Stimulated activated CD4-positive, alpha-beta T cell treated with anti-CD3 and anti-CD28 coated beads, Interleukin-4, amount 100 ng/mL, for 24 hours (primary cell): ENCODE measurements at regions not wholly inside any gene's neighbourhood (a gene's known extent, or its start where the extent isn't known, plus 50 kb on each side); places are given as distances from the start of the nearest gene placed in this dataset.

ENCODE experiments used
- DNase-seq: peaks from one replicate; pipeline ENCODE4 v3.0.0-alpha.2; 2020

DNA sequence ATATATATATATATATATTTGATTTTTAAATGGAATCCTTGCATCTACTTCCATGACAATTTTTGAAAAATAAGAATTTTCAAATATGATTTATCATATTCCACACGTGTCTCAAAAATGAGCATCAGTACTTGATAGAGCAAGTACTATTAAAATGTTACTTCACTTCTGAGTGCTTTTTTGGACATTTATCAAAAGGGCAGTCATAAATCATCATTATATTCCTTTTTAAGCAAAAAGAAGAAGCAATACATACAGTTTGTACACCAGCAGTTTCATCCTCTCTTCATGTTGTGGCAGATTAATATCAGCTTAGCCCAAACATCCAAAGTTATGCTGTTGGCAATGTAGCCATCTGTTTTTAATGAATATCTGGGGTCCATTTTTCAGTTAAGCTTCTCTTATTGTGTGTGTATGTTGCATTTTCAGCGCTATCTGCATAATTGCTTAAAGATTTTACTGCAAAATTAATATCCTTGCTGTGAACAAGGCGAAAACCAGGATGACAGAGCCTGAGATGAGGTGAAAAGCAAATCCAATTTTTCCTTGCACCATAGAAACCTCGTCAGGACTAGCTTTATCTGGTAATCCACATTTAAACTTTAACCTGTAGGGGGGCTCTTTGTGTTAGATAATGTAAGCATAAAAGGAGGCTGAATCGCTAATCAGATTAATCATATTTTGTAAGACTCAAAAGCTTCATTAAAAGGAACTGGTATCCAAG, 604.9 kb upstream of the AGTR1 start:
- no peak for DNase-seq

DNA sequence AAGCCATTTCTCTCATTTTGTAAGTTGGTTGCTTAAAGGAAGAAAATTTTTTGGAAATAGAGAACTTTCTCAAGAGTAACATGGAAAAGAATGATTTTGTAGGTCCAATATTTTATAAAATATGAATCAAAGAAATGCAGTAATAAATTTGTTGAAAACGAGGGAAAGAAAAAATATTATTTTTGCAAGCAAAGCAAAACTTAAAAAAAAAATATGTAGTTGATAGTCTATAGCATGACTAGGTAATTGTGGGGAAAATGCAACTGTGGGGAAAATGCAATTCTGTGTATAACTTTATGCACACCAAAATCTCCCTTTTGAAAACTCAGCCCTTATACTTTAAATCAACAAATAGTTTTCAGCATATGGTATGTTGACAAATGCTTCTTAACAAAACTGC, 604.0 kb upstream of the AGTR1 start:
- no peak for DNase-seq

- no peak for DNase-seq
Measured at GRCh38 chr3:148095962-148096361, 601.7 kb upstream of the AGTR1 start.

GRCh38 chr3:148100476-148100875, 597.2 kb upstream of the AGTR1 start:
- DNase-seq: no peak

DNA sequence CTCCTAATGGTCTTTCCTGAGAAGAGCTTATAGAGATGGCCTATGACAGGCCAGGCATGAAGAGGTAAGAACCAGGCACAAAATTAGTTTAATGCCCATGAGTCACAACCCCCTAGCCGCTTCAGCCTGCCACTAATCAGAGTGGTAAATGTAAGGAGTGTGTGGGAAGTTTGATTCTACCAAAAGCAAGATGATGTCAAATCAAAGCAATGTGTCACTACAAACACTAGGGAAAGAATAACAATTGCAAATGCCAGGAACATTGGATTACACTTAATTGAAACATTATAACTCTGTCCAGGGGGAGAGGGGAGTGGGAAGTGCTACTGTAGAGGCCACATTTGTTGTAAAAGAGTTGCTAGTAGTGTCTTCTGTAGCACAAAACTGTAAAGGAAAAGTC, 596.6 kb upstream of the AGTR1 start:
- DNase-seq: no peak

DNA sequence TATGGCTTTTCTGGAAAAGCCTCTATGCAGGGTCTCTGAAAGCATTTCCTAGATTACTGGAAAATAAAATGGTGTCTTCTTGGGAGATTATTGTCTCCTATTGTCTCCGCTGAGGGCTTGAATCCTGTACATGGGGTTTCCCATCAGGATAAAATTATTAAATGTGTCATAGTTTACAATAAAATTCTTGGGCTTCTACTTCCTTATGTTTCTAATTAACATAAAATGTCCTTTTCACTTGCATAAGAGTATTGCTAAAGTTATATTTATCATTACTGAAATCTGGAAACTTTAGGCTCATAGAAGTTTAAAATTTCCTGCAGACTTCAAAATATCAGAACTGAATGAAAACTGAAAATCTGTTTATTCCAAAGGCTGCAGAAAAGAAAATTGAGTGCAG, 595.5 kb upstream of the AGTR1 start:
- DNase-seq: no peak

DNA sequence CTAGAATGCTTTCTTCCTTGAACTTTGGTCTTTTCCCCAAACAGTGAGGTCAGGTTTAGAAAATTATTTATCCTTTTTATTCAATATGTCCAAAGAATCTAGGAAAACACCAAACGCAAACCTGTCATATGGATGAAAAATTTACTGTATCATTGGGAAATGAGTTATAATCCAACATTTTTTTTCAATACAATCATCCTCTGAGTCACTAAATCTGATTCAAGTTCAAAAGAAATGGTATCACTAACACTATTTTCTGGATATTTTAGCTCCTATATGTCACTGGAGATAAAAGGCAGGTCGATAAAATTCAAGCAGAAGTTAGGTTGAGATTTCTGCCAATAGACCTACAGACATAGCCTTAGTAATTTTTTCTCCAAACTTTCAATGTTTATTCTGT, 591.6 kb upstream of the AGTR1 start:
- DNase-seq: no peak

DNA sequence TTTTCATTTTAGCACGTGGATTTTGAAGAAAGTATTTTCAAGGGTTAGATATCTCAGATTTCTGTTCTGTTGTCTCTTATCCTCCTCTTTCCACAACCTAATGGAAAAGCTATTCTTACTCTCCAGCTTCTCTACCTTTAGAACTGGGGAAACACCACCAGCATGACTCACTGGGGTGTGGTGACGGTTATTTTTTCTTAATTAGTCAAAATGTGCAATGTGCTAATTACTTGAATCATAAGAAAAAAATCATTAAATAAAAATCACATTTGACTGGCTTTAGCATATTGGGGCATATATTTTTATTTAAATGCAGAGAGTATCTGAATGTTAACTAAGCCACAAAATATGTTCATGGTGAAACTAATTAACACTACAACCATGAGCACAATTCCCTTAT, 570.7 kb upstream of the AGTR1 start:
- DNase-seq: no peak

DNA sequence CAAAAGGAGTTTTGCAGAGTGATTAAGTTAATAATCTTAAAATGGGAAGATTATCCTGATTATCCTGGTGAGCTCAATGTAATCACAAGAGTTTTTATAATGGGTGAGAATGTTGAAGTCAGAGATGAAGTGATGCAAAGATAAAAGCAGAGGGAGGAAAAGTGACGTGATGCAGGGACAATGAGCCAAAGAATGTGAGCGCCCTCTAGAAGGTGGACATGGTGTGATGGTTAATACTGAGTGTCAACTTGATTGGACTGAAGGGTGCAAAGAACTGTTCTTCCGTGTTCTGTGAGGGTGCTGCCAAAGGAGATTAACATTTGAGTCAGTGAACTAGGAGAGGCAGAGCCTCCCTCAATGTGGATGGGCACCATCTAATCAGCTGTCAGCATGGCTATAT, 569.6 kb upstream of the AGTR1 start:
- no peak for DNase-seq

GRCh38 chr3:148131990-148132638, 565.6 kb upstream of the AGTR1 start:
- no peak for DNase-seq

GRCh38 chr3:148136816-148137215, 560.9 kb upstream of the AGTR1 start:
- no peak for DNase-seq

DNA sequence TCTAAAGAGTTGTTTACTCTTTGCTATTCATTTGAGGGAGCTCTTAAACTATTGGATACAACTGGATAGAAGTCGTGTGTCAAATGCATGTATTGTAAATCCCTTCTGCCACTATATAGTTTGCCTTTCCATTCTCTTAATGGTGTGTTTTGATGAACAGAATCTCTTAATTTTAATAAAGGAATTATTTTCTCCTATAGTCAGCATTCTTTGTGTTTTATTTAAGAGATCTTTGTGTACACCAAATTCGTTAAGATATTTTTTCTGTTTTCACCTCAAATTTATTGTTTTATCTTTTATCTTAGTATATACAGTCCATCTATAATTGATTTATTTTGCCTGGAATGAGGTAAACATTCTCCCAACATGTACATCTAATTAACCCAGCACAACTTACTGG, 551.5 kb upstream of the AGTR1 start:
- no peak for DNase-seq

- DNase-seq: no peak
Measured at GRCh38 chr3:148146947-148147826, 550.5 kb upstream of the AGTR1 start.

GRCh38 chr3:148147903-148148302, 549.8 kb upstream of the AGTR1 start:
- no peak for DNase-seq

DNA sequence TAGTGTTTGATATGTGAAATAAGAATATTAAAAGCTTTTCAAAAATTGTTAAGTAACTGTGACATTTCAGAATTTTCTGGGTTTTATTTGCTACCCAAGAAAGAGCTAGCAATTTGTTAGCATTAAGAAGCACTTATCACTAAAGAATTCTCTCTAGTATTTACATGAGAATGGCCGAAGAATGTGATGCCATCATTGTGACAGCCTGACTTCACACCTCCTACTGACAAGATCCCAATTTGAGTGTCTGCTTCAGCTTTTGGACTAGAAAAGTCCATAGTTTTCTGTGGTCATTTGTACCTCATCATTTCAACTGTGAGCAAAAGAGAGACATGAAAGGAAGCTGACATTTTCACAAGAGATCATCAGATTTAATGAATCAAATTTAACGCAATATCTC, 548.1 kb upstream of the AGTR1 start:
- DNase-seq: no peak

GRCh38 chr3:148150141-148150540, 547.6 kb upstream of the AGTR1 start:
- DNase-seq: no peak

DNA sequence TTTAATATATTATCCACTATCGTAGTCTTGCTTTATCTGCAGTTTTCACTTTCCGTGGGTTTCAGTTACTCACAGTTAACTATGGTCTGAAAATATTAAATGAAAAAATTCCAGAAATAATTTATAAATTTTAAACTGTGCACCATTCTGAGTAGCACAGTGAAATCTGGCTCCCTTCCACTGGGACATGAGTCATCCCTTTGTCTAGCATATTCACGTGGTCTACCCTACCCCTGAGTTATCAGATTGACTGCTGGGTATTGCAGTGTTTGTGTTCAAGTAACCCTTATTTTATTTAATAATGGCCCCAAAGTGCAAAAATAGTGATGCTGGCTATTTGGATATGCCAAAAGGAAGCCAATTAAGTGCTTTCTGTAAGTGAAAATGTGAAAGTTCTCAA, 539.5 kb upstream of the AGTR1 start:
- no peak for DNase-seq

DNA sequence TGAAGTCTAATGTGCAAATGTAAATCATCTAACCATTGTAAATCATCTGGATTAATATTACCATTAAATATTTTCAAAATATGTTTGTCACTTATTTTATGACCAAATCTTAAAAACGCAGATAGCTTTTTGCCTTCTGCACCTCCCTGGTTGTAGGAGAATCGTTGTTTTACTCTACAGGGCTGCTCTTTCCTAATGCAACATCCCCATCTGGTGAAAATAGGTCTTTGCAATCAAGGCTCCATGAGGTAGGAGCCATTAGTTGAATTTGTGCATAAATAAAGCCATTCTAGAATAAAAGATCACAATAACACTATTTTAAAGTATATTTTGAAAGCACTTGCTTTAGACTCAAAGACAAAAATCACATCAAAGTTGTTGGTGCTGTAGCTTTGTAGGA, 535.6 kb upstream of the AGTR1 start:
- DNase-seq: no peak

GRCh38 chr3:148168347-148168746, 529.4 kb upstream of the AGTR1 start:
- no peak for DNase-seq

DNA sequence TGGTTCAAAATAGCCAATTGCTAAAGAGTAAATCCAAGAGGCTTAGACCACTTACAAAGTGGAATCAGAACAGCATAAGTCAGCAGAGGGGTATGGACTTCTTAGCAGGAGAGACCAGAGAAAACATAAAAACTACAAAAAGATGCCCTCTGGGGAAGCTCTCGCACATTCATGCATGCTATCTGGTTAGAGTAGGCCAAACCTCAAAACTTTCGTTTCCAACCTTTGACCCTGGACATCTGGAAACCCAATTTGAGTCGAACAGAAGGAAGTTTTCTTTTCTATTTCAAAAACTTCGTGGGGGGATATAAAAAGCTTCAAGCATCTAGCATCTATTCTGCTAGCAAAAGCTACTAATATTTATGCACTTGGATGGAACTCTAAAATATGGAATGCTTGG, 523.9 kb upstream of the AGTR1 start:
- no peak for DNase-seq

- no peak for DNase-seq
Measured at GRCh38 chr3:148175214-148175613, 522.5 kb upstream of the AGTR1 start.

DNA sequence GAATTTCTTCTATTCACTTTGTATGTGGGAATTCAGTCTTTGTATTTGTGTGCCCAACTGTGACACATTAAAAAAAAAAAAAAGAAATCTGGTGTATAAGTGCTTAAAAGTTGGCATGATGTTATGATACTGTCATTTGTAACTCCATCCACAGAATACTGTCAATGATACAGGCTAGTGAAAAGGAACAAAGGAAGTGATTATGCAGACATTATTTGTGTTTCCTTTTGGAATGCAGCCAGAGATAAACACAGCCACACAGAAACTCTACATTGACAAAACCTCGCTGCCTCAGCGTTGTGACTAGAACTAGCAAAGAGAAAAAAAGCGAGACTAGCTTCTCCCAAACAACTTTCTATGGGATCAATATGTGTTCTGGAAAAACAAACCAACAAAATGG, 519.2 kb upstream of the AGTR1 start:
- DNase-seq: no peak

DNA sequence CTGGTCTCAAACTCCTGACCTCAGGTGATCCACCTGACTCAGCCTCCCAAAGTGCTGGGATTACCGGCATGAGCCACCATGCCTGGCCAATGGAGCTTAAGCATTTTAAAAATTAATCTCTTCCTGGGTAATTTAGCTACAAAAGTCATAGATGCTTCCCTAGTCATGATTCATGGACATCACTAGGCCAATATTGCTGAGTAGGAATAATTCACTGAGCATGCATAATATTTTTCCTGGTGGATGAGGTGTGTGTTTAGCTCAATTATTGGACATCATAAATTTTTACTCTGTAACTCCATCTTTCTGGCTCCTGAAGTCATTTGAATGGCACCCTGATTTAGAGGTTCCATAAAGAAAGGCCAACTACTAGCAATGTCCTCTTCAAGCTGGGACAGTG, 512.9 kb upstream of the AGTR1 start:
- no peak for DNase-seq

DNA sequence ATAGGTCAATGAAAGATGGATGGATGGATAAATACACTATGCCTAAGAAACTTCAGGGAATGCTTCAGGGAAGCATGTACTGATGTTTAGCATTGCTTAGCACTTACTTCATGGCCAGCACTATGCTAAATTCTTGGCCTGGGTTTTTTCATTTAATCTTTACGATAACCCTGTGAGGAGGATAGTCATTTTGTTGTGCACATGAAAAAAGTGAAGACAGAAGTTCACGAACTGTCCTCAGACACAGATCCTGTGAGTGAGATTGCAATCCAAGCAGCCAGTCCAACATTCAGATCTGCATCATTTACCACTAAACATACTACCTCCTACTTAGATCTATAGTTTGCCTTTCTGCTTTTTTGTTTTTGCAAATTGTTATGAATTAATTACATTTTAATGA, 510.8 kb upstream of the AGTR1 start:
- DNase-seq: no peak
